ENCODE measurements at regions not wholly inside any gene's neighbourhood (a gene's known extent, or its start where the extent isn't known, plus 50 kb on each side); places are given as distances from the start of the nearest gene placed in this dataset.

GRCh38 chr3:186418671-186419145 is 56.7 kb upstream of the DGKG start:
- Histone ChIP-seq H3K36me3 (ENCODE audit: insufficient read depth in 1 of 2, low read depth in 1 of 2) (no peaks in the 10 kb centered on the region), H3K4me1 (peaks cover 7% of the 10 kb centered on the region), H3K4me3 (no peak overlapping the region), H3K27me3 (ENCODE audit: insufficient read depth in 3 of 3, low read length in 2 of 3) (no peaks in the 10 kb centered on the region), H3K9me3 (no peaks in the 10 kb centered on the region), H3K27ac (no peak overlapping the region)
- TF ChIP-seq, protein P1, sequence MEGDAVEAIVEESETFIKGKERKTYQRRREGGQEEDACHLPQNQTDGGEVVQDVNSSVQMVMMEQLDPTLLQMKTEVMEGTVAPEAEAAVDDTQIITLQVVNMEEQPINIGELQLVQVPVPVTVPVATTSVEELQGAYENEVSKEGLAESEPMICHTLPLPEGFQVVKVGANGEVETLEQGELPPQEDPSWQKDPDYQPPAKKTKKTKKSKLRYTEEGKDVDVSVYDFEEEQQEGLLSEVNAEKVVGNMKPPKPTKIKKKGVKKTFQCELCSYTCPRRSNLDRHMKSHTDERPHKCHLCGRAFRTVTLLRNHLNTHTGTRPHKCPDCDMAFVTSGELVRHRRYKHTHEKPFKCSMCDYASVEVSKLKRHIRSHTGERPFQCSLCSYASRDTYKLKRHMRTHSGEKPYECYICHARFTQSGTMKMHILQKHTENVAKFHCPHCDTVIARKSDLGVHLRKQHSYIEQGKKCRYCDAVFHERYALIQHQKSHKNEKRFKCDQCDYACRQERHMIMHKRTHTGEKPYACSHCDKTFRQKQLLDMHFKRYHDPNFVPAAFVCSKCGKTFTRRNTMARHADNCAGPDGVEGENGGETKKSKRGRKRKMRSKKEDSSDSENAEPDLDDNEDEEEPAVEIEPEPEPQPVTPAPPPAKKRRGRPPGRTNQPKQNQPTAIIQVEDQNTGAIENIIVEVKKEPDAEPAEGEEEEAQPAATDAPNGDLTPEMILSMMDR (IDR thresholded peaks at IDR 0.05), result no peak
- ATAC-seq (no peak), DNase-seq (no peak)
- intact Hi-C loops (cut with DNase I), result no loop called here
- 49 to 54% (median 51%) methylated on average over 6 of the region's 6 CpGs for WGBS, 3 donors

DNA sequence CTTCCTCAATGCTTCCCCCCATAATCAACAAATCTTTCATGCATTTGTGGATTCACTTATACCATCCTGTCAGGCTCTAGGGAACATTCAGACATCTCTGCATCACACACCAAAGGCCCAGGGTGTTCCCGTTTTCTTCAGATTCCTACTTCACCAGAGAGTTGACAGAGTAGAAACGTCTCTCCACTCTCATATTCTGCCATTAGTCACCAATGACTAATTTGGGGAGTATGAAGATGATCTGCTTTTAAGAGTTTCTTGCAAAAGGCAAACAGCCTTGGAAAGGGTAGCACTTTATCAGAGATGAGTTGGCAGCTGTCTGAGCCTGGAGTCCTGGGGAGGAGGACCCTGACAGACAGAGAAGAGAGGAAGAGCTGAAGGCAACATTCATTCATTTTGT is 55.8 kb upstream of the DGKG start:
- no peaks in the 10 kb centered on the region for H3K27me3 ChIP-seq (ENCODE audit: insufficient read depth in 3 of 3, low read length in 2 of 3)
- no peaks in the 10 kb centered on the region for H3K36me3 ChIP-seq (ENCODE audit: insufficient read depth in 1 of 2, low read depth in 1 of 2)
- DNase-seq (no peak), ATAC-seq (no peak)
- no peak overlapping the region for H3K4me3 ChIP-seq
- H3K9me3 ChIP-seq, result no peaks in the 10 kb centered on the region
- intact Hi-C loops (cut with DNase I), result no loop called here
- peaks cover 7% of the 10 kb centered on the region for H3K4me1 ChIP-seq
- H3K27ac ChIP-seq, result no peak overlapping the region
- WGBS, 3 donors, result 57 to 68% (median 62%) methylated on average over 2 of the region's 2 CpGs
- TF ChIP-seq, protein P1 (IDR thresholded peaks at IDR 0.05), result no peak

DNA sequence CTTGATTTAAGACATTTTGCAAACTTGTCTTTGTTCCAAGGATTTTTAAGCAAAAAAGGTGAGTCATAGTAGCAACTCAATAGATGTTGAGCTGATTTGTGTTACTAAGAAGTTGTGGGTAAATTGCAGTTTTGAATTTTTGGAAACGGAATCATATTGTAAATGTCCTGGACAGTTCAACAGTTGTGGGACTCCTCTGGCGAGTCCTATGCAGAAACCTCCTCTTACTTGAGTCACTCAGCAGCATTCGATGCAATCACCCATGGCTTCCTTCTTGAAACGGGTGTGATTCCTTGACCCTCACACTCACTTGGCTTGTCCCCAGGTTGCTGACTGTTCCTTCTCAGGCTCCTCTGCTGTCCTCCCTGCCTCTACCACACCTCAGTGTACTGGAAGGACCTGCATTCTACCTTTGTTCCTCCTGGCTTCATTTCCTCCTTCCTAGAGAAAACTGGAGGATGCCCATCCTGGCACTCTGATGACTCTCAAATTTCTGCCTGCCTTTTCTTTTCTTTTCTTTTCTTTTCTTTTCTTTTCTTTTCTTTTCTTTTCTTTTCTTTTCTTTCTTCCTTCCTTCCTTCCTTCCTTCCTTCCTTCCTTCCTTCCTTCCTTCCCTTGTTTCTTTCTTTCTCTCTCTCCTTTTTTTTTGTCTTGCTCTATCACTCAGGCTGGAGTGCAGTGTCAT is 52.8 kb upstream of the DGKG start:
- peak overlapping the region; percentile 53 for H3K4me3 ChIP-seq
- H3K9me3 ChIP-seq, result no peaks in the 10 kb centered on the region
- H3K36me3 ChIP-seq (ENCODE audit: insufficient read depth in 1 of 2, low read depth in 1 of 2), result no peaks in the 10 kb centered on the region
- 49 to 80% (median 60%) methylated on average over 4 of the region's 4 CpGs for WGBS, 3 donors
- DNase-seq (peak in 1 of 2 donors; percentile 19), ATAC-seq (peak in 3 of 4 donors; percentile 30 to 46 (median 37))
- peaks cover 7% of the 10 kb centered on the region for H3K4me1 ChIP-seq
- H3K27me3 ChIP-seq (ENCODE audit: insufficient read depth in 3 of 3, low read length in 2 of 3), result no peaks in the 10 kb centered on the region
- TF ChIP-seq, protein P1 (IDR thresholded peaks at IDR 0.05), result no peak
- H3K27ac ChIP-seq, result no peak overlapping the region
- intact Hi-C loops (cut with DNase I), result no loop called here

DNA sequence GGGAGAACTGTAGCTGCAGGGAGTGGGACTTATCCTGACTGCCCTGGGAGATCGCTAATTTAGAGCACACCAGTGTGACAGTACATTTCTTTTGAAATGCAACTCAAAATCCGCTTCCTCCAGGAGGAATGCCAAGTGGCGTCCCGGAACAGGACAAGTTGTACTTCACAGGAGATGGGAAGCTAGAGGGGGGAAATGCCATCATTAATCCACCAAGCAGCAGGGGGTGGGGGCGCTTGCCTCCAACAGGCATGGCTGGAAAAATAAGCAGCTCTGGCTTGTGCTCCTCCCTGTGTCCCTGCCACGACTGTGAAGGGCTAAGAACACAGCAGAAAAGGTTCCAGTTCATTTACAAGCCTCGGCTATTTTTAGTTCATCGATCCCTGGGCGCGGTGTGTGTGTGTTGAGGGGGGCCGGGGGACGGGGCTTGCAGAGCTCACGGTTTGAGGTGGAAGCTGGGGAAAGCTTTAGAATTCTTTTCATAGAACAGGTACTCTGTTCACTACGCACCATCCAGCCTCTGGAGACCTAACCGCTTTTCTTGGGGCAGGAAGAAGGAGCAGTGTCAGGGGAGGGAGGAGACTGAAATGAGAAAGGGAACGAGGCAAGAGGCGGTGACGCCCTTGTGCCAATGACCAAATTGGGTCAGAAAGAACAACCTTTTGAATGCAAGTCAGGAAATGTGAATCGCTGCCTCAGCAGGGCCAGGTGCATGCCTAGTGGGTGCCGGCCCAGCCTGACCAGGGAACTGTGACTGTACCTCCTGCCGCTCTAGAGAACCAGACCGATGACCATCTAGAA is 51.8 kb upstream of the DGKG start:
- intact Hi-C loops (cut with DNase I), result no loop called here
- peaks cover 7% of the 10 kb centered on the region for H3K4me1 ChIP-seq
- H3K27me3 ChIP-seq (ENCODE audit: insufficient read depth in 3 of 3, low read length in 2 of 3), result no peaks in the 10 kb centered on the region
- ATAC-seq, result peak; percentile 51 to 80 (median 62)
- 2 to 3% (median 3%) methylated on average over 22 of the region's 22 CpGs for WGBS, 3 donors
- no peaks in the 10 kb centered on the region for H3K9me3 ChIP-seq
- TF ChIP-seq, protein P1 (IDR thresholded peaks at IDR 0.05), result no peak
- H3K4me3 ChIP-seq, result peak overlapping the region; percentile 53
- peak overlapping the region; percentile 38 for H3K27ac ChIP-seq
- H3K36me3 ChIP-seq (ENCODE audit: insufficient read depth in 1 of 2, low read depth in 1 of 2), result no peaks in the 10 kb centered on the region
- peak; percentile 53 to 75 for DNase-seq
